ENCODE measurements at regions not wholly inside any gene's neighbourhood (a gene's known extent, or its start where the extent isn't known, plus 50 kb on each side); places are given as distances from the start of the nearest gene placed in this dataset.

- Histone ChIP-seq H3K9ac (ENCODE audit: control insufficient read depth, extremely low read depth, insufficient read depth, low read length) (no peak overlapping the region), H3K27ac (ENCODE audit: control insufficient read depth, insufficient read depth, low read length) (no peak overlapping the region), H2AFZ (ENCODE audit: control insufficient read depth, low read length) (no peak overlapping the region), H3K4me2 (ENCODE audit: control insufficient read depth, extremely low read depth, insufficient read depth, low read depth, low read length) (no peak overlapping the region), H3K27me3 (ENCODE audit: control insufficient read depth, extremely low read depth, insufficient read depth, low read length) (no peaks in the 10 kb centered on the region), H3K4me3 (ENCODE audit: control insufficient read depth in 2 of 3, extremely low read depth in 1 of 3, insufficient read depth in 2 of 3, low read depth in 1 of 3, low read length in 3 of 3) (no peak overlapping the region), H3K36me3 (ENCODE audit: control insufficient read depth in 2 of 2, extremely low read depth in 1 of 2, insufficient read depth in 2 of 2, low read length in 2 of 2) (no peaks in the 10 kb centered on the region), H3K79me2 (ENCODE audit: control insufficient read depth, insufficient read depth, low read length) (no peaks in the 10 kb centered on the region), H3K4me1 (ENCODE audit: control insufficient read depth, extremely low read depth, insufficient read depth, low read length) (no peaks in the 10 kb centered on the region), H4K20me1 (ENCODE audit: control insufficient read depth, extremely low read depth, insufficient read depth, low read length) (no peaks in the 10 kb centered on the region), H3K9me1 (ENCODE audit: control insufficient read depth, extremely low read depth, insufficient read depth, low read length) (no peaks in the 10 kb centered on the region), H3K9me3 (ENCODE audit: control insufficient read depth, low read depth, low read length) (no peaks in the 10 kb centered on the region)
- TF ChIP-seq EZH2 (IDR thresholded peaks at IDR 0.05; ENCODE audit: low read length), result no peak
- TF ChIP-seq CTCF (optimal IDR thresholded peaks at IDR 0.05 in 1 of 3, IDR thresholded peaks at IDR 0.05 in 1 of 3, conservative IDR thresholded peaks at IDR 0.05 in 1 of 3; ENCODE audit: extremely low read depth in 1 of 3, insufficient read depth in 2 of 3, low read length in 3 of 3), result no peak
- dilution Hi-C loops (cut with MboI; ENCODE audit: extremely low pct_ligation_motif_present, low sequenced_read_pairs), result no loop called here
- DNase-seq (ENCODE audit: low read depth, low spot score) (no peak), FAIRE-seq (no peak)
These were observed 1146.2 kb downstream of the CDH11 start for GRCh38 chr16:63975669-63976068.

- Histone ChIP-seq H3K9me1 (ENCODE audit: control insufficient read depth, extremely low read depth, insufficient read depth, low read length) (no peaks in the 10 kb centered on the region), H3K27ac (ENCODE audit: control insufficient read depth, insufficient read depth, low read length) (no peak overlapping the region), H3K4me3 (ENCODE audit: control insufficient read depth in 2 of 3, extremely low read depth in 1 of 3, insufficient read depth in 2 of 3, low read depth in 1 of 3, low read length in 3 of 3) (no peak overlapping the region), H3K4me2 (ENCODE audit: control insufficient read depth, extremely low read depth, insufficient read depth, low read depth, low read length) (no peak overlapping the region), H4K20me1 (ENCODE audit: control insufficient read depth, extremely low read depth, insufficient read depth, low read length) (no peaks in the 10 kb centered on the region), H2AFZ (ENCODE audit: control insufficient read depth, low read length) (no peak overlapping the region), H3K27me3 (ENCODE audit: control insufficient read depth, extremely low read depth, insufficient read depth, low read length) (no peaks in the 10 kb centered on the region), H3K4me1 (ENCODE audit: control insufficient read depth, extremely low read depth, insufficient read depth, low read length) (no peaks in the 10 kb centered on the region), H3K9ac (ENCODE audit: control insufficient read depth, extremely low read depth, insufficient read depth, low read length) (no peak overlapping the region), H3K36me3 (ENCODE audit: control insufficient read depth in 2 of 2, extremely low read depth in 1 of 2, insufficient read depth in 2 of 2, low read length in 2 of 2) (no peaks in the 10 kb centered on the region), H3K9me3 (ENCODE audit: control insufficient read depth, low read depth, low read length) (no peaks in the 10 kb centered on the region), H3K79me2 (ENCODE audit: control insufficient read depth, insufficient read depth, low read length) (no peaks in the 10 kb centered on the region)
- dilution Hi-C loops (cut with MboI; ENCODE audit: extremely low pct_ligation_motif_present, low sequenced_read_pairs), result no loop called here
- TF ChIP-seq EZH2 (IDR thresholded peaks at IDR 0.05; ENCODE audit: low read length), result no peak
- no peak for TF ChIP-seq CTCF (optimal IDR thresholded peaks at IDR 0.05 in 1 of 3, IDR thresholded peaks at IDR 0.05 in 1 of 3, conservative IDR thresholded peaks at IDR 0.05 in 1 of 3; ENCODE audit: extremely low read depth in 1 of 3, insufficient read depth in 2 of 3, low read length in 3 of 3)
- FAIRE-seq (no peak), DNase-seq (ENCODE audit: low read depth, low spot score) (no peak)
These were observed 1153.9 kb downstream of the CDH11 start for GRCh38 chr16:63967966-63968365.

Measured in keratinocyte (primary cell).